NCI-H146 treated with DMSO at 0.1 percent for 48 hours (cell line): ENCODE measurements at regions not wholly inside any gene's neighbourhood (a gene's known extent, or its start where the extent isn't known, plus 50 kb on each side); places are given as distances from the start of the nearest gene placed in this dataset.
"Not testable (repeated sequence)": the region's sequence is repeated elsewhere in the genome, so short reads cannot be mapped to it uniquely, and the experiment has no call there.

Experiments used
- DNase-seq: peaks from one replicate; lab custom pipeline; 2025; ENCODE audit not compliant: unreplicated experiment; lab: John Stamatoyannopoulos, UW

GRCh38 chr5:27969157-27969556, 930.8 kb upstream of the CDH9 start:
- DNase-seq: no peak

DNA sequence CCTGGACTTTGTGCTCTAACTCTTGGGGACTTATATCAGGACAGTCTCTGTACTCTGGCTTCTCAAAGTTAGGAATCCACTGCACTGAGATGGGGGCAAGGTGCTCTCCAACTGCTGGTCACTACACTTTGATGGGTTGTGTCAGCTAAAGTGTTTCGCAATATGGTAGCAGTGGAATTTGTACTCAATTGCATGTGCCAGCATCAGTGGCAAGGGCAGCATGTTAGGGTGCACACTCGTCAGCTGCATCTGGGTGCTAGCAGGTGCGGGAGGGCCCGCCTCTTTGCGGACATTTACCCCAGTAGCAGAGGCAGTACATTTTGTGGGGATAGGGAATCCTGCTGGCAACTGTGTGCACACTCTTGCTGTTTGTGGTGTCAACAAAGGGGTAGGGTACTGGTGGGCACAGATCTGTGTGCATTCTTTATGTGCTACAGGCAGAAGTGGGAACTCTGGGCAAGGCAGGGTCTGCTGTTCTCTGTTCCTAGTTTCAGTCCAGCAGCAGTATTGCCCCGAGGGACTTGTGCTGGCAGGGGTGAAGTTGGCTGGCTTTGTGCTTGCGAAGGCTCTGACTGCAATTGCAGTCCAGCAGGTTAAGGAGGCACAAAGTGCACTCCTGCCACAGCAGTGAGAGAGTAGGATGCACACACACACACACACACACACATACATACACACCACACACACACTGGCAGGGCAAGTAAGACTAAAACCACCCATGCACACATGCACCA, 924.8 kb upstream of the CDH9 start:
- DNase-seq: no peak

- no peak for DNase-seq
These were observed 923.8 kb upstream of the CDH9 start for GRCh38 chr5:27962198-27962597.

- DNase-seq: no peak
These were observed 908.7 kb upstream of the CDH9 start for GRCh38 chr5:27947088-27947487.

DNA sequence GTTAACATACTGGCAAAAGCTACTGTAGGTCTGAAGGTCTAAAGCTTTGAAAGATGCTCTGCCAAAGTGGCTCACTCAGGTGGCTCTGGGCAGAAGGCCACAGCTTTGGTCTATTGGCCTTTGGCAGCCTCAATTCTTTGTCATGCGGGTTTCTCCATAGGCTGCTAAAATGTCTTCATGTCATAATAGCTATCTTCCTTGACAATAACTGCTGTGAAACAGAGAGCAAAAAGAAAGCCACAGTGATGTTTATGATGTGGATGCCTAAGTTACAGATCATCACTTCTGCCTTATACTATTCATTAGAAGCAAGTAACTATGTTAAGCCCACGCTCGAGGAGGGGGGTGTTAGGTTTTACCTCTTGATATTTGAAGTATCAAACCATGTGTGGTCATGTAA, 906.1 kb upstream of the CDH9 start:
- DNase-seq: no peak

- no peak for DNase-seq
These were observed 900.6 kb upstream of the CDH9 start for GRCh38 chr5:27938989-27939388.

DNA sequence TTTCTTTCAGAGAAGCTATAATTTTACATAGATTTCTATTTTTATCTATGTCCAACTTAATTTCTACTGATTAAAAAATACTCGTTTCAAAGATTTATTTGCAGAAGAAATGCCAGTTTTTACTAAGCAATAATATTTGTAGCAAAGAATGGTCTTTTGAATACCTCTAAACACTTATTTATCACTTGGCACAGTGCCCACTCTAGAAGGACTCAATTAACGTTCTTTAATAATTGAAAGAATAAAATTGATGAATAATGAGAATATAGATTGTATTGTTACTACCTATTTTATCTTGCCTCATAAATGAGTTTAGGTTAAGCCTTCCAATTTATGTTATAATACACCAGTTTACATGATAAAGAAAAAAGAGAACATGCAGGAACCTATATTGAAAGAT, 889.7 kb upstream of the CDH9 start:
- no peak for DNase-seq

GRCh38 chr5:27911216-27911615, 872.8 kb upstream of the CDH9 start:
- DNase-seq: no peak

DNA sequence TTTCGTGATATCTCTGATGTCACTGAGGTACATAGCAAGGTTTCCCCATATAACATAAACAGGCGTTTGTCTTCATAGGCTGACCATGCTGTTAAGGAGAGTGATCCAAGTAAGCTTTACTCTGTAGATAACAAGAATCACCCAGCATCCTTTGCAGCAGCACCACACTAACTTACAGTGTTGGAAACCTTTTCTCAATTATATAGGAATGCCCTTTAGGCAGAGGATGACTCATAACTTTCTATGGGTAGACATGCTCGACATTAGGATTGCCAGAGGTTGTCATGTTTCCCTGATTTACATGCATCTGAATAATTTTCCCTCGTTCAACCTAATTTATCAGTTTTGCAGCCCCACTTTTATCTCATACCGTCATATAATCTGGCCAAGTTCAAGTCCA, 870.0 kb upstream of the CDH9 start:
- no peak for DNase-seq

GRCh38 chr5:27906931-27907601, 868.7 kb upstream of the CDH9 start:
- DNase-seq: no peak

- no peak for DNase-seq
These were observed 868.1 kb upstream of the CDH9 start for GRCh38 chr5:27906481-27906880.

DNA sequence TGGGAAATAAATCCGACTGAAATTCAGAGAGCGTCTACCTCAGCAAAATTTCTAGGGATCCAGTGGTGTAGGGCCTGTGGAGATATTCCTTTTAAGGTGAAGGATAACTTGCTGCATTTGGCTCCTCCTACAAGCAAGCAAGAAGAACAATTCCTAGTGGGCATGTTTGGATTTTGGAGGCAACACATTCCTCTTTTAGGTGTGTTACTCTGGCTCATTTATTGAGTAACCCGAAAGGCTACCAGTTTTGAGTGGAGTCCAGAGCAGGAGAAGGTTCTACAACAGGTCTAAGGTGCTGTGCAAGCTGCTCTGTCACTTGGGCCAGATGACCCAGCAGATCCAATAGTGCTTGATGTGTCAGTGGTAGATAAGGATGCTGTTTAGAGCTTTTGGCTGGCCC, 862.4 kb upstream of the CDH9 start:
- no peak for DNase-seq

DNA sequence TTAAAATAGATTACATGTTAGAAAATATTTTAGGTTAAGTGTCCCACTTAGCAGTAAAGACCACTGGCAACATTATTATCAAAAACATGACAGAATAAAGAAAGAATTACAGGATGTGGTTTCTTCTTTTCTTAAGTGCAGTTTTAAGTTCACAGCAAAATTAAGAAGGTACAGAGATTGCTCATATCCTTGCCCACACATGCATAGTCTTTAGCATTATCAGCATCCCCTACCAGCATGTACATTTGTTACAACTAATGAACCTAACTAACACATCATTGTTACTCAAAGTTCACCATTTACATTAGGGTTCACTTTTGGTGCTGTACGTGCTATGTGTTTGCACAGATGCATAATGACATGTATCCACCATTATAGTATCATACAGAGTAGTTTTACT, 837.7 kb upstream of the CDH9 start:
- DNase-seq: no peak

DNA sequence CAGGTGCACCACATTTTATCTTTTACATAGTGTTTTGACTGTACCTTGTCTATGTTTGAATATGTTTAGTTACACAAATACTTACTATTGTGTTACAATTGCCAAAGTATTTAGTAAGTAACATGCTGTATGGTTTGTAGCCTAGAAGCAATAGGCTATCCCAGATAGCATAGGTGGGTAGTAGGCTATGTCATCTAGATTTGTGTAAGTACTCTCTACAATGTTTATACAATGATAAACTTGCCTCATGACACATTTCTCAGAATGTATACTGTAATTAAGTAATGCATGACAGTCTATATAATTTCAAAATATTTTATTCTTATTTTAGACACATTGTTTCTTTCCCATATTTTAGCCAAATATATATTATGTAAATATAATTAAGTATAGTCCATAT, 836.8 kb upstream of the CDH9 start:
- DNase-seq: no peak

DNA sequence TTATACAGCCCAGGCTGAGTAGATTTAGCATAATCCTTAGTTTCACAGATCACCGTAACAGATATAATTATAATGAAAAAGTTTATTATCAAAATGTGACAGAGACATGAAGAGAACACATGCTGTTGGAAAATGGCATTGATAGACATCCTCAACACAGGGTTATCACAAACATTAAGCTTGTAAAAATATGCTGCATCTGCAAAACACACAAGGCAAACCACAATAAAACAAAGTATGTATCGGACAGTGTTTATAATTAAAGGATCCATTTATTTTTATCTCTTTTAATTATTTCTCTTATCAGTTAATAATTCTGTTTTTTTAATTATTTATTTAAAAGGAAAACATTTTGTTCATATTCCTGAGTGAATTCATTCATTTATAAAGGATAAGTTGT, 829.9 kb upstream of the CDH9 start:
- no peak for DNase-seq

- DNase-seq: no peak
These were observed 817.1 kb upstream of the CDH9 start for GRCh38 chr5:27855491-27855890.

DNA sequence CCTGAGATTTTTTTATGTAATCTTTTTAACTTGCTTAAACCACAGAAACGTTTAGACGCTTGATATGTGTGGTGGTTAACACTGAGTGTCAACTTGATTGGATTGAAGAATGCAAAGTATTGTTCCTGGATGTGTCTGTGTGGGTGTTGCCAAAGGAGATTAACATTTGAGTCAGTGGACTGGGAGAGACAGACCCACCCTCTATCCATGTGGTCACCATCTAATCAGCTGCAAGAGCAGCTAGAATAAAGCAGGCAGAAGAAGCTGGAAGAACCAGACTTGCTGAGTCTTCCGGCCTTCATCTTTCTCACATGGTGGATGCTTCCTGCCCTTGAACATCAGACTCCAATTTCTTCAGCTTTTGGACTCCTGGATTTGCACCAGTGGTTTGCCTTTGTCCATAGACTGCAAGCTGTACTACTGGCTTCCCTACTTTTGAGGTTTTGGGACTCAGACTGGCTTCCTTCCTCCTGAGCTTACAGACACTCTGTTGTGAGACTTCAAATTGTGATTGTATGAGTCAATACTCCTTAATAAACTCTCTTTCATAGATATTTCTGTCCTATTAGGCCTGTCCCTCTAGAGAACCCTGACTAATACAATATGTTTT, 816.0 kb upstream of the CDH9 start:
- DNase-seq: no peak

DNA sequence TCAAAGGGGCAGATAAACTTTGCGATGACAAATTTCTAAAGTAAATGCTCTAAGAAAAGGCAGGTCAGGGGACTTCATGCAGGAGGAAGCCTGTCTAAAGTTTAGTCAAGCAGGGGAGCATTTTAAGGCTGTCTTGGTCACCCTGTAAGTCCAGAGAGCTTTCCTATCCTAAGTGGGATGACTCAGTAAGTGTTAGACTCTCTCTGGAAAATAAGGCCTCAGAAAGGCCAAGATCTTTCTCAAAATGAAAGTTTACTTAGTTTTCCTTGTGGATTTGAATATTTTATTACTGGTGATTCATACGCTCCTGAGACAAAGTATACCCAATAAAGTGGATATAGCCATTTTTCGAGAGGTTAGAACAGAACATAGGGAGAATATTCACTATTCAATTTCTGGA, 806.9 kb upstream of the CDH9 start:
- no peak for DNase-seq

DNA sequence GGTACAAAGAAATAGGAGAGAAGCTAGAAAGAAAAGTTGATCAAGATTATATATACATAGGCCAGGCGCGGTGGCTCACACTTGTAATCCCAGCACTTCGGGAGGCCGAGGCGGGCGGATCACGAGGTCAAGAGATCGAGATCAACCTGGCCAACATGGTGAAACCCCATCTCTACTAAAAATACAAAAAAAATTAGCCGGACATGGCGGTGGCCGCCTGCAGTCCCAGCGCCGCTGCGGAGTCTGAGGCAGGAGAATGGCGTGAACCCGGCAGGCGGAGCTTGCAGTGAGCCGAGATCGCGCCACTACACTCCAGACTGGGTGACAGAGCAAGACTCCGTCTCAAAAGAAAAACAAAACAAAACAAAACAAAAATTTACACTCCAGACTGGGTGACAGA, 798.3 kb upstream of the CDH9 start:
- not testable (repeated sequence) for DNase-seq

DNA sequence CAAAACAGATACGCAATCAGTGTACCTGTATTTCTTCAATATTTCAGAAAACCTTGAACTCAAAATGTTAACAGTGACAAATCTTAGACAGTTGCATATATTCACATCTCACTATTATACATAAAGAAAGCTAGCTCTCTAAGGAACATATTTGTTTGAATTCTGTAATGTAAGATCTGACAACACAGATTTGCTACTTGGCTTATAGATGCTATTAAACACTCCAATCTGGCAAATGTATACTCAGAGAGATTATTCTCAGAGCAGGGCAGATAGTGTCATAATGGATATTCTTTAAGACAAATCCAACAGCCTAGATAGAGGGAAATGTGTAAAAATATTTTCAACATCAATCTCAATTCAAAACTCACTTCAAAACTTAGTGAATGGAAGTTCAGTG, 794.5 kb upstream of the CDH9 start:
- DNase-seq: no peak

GRCh38 chr5:27830546-27830945, 792.2 kb upstream of the CDH9 start:
- DNase-seq: no peak

DNA sequence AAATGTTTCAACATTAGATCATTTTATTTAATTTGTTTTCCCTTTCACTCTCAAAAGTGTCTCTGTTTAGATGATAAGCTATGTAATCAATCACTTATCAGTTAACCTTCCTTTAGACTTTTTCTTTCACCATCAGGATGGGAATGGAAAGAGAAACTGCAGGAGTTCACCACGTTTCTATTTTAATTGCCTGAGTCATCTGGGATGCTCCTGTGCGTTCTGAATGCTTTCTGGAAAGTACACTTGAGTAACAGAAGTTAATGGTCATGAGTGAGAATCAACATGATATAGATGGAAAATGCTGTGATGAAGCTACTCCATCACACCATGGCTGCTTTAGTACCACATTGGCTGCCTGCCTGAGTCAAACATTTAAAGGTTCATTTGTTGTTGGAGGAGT, 783.3 kb upstream of the CDH9 start:
- no peak for DNase-seq

- no peak for DNase-seq
These were observed 780.5 kb upstream of the CDH9 start for GRCh38 chr5:27818888-27819287.
